OCI-M2 (cell line): ENCODE measurements at regions not wholly inside any gene's neighbourhood (a gene's known extent, or its start where the extent isn't known, plus 50 kb on each side); places are given as distances from the start of the nearest gene placed in this dataset.

Source experiments
- DNase-seq: peaks from one replicate; lab custom pipeline; 2025; ENCODE audit not compliant: unreplicated experiment; lab: John Stamatoyannopoulos, UW

DNA sequence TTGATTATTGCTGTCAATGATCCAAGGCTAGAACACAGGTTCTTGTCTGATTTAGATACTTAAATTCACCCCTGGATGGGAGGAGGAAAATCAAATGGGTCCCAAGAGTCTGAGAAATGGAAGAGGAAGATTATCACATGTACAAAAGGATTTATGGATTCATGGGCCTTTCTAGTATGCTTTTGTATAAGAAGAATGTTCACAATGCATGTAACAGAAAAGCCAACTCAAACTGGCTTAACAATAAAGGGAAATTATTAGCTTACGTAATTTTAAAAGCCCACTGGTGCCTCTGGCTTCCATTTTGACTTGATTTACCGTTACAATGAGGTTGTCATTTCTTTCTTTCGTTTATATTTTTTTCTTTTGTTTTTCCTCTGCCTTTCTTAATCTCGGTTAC is 782.5 kb upstream of the GRM7 start:
- no peak for DNase-seq

DNA sequence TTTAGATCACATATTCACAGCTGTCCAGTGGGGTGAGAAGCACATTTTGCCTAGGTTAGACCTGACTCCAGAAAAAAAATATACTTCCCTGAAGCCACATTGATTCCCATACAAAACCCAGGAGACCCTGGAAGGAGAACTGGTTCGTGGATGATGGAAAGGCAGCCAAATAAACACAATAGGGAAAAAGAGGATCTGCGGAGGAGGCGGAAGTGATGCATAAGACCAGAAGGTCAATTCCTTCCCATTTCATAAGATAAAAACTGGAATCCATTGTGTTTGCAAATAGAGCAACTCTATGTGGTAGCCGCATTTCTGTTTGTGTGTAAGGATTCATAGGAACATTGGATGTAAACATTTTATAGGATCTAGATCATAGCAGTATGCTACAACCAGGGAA is 781.9 kb upstream of the GRM7 start:
- DNase-seq, result no peak

DNA sequence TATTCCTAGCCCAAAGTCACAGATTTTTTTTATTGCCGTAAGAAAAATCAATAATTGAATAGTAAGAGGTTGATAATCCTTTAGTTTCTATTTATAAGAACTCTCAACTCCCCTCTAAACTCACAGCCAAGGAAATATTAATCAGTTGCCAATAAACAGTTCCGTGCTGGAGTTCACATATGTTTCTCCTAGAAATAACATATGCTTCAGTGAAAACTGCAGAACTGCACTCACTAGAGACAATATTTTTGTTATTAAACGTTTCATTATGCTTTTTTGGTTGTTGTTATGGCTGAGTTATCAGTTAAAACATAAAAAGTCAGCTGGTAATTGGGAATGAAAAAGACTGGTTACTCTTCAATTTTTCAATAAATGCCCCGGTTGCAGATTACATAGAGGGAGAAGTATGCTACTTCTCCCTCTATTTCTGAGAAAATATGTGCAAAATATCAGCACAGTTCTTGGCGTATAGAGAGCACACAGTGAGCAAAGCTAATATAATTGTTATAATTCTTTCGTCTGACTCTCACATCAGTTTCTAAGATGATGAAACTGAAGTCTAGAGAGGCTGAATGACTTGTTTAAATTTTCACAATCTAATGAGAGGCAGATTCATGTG is 781.2 kb upstream of the GRM7 start:
- DNase-seq, result no peak

DNA sequence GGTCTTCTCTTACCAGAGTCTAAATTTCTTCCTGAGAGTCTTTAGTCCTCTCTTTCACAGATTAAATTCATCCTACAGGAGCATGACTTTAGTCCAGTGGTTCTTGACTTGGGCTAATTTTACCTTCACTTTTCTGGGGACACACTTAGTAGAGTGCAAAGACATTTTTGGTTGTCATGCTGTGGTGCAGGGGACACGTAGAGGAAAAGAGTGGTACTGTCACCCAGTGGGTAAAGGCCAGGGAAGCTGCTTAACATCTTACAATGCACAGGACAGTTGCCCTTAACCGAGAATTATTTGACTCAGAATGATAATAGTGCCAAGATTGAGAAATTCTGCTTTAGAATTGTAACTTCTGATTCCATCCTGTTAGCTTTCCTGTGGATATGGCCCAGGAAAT is 772.5 kb upstream of the GRM7 start:
- DNase-seq, result no peak

DNA sequence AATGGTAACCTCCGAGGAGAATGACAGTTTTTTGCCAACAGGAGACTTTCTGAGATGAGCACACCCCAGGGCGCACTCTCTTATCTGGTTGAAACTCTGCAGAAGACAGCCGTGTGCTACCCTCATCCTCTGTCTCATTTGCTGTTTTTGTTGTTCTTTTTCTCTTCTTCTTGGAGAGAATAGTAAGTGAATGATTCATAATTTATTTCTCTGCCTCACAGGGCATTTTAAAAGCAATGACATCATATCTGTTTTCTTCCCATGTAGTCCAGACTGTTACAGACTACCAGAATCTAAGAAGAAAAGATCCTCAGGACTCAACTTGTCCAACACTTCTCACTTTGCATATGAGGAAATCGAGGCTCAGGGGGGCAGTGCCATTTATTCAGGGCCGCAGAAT is 771.1 kb upstream of the GRM7 start:
- no peak for DNase-seq

DNA sequence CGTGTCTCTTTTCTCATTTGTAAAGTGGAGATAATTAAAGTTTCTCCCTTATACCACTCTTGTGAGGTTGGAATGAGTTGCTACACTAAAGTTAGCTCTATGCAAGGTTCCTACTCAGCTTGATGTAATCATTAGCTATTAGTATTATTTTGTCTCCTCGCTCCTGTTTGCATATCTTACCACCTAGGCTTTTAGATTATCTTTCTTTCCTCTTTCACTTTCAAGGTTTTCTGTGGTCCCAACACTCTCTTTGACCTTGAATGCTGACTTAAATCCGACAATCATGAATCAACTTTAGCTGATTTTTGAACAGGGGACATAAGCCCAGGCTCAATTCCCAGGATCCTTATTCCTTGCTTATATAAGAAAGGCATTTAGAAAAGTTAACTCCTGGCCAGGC is 769.7 kb upstream of the GRM7 start:
- DNase-seq, result no peak

DNA sequence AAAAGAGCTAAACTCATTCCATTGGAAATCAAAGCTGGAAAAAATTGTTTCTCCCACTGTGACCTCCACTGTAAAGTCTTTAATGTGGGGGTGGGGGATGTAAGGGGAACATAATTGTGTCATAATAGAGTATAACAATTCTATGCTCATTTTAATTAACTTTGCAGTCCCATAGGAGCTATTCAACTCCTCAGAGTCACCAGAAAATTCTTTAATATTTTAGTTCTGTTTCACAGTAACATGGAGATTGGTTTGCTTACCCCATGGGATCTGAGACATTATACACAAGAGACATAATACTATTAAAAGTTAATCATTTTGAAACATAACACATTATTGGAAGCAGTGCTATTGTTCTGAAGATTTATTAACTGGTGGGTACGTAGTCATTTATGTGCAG is 765.9 kb upstream of the GRM7 start:
- no peak for DNase-seq

DNA sequence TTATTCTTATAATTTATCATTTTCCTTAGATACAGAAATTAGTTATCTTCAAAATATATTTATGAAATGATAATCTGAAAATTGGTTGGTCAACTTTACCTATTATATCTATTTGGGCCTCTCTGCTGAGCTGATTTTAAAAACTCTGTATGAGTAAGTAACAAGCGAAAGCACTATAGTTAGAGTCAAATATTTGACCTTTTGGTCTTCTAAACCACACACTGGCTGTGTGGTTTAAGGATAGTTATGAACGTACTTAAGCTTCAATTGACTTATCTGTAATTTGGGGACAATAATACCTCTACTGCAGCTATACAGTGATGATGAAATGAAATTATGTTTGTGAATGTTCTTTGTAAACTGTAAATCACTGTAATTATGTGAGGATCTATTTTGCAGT is 763.9 kb upstream of the GRM7 start:
- DNase-seq, result no peak

DNA sequence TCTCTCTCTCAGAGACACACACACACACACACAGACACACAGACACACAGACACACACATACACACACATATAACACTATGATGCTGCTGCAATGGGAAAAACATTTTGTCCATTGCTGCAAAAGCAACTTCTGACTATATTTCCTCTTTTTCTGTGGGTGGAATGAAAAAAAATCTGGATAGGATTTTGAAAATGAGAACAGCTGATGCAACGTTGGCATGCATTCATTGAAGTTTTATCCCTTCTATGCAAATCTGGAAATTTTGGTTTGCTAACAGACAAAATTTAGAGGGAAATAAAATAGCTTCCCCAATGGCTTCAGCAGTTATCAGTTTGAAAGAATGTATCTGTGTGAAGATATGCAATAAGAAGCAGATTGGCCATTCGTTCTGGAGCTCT is 763.4 kb upstream of the GRM7 start:
- no peak for DNase-seq

DNA sequence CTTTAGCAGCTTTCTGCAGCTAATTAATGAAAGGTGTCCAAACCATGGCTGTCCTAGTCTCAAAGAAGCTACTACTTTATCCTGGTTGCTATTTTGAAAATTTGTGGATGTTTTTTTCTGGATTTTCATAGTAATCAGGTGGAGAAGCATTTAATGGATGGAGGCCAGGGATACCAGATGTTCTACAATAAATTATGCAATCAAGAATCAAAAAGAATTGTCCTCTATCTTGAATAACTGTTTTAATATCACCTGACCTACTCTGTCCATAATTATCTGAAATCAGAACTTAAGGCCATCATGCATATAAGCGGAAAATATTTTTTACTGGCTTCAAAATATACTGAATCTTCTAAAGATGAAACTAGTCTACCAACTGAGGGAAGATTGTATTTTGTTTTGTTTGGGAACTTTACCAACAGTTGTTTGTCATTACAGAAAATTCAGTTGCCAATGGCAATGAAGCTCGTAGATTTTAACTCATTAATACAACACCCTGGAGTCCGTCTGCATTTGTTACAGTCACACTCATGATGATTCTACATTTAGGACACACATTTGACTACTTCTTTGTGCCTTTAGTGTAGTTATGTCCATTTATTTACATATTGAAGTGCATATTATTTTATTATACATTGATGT is 762.3 kb upstream of the GRM7 start:
- no peak for DNase-seq

DNA sequence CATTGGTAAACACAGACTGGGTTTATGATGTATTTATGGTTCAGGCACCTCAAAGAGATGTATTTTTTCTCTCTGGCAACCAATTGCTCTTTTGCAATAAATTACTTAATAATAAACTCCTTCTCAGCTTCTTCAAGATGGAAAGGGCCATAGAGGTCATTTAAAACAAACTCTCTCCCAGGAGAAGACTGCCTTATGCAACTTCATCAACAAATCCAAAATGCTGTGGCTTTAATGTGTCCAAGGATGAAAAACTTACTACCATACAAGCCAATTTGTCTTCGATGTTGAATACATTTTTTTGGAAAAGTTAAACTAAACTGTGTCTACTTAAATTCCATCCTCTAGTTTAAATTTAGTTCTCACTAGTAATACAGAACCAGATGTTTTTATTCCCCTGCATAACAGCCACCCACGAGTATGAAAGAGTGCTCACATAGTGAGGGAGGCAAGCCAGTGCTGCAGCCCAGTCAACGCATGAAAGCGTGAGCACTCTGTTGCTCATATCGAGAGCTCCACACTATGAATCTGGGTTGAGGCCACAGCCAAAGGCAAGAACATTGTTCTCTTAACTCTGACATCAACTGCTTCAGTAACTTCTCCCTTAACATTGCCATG is 761.3 kb upstream of the GRM7 start:
- no peak for DNase-seq

DNA sequence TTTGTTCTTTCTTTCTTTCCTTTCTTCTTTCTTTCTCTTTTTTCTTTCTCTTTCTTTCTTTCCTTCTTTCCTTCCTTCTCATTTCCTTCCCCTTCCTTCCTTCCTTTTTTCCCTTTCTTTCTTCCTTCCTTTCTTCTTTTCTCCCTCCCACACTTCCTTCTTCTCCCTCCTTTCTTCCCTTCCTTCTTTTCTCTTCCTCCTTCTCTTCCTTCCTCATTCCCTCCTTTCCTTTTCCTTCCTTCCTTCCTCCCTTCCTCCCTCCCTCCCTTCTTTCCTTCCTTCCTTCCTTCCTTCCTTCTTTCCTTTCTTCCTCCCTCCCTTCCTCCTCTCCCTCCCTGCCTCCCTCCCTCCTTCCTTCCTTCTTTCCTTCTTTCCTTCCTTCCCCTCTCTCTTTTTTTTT is 755.7 kb upstream of the GRM7 start:
- DNase-seq, result no peak

DNA sequence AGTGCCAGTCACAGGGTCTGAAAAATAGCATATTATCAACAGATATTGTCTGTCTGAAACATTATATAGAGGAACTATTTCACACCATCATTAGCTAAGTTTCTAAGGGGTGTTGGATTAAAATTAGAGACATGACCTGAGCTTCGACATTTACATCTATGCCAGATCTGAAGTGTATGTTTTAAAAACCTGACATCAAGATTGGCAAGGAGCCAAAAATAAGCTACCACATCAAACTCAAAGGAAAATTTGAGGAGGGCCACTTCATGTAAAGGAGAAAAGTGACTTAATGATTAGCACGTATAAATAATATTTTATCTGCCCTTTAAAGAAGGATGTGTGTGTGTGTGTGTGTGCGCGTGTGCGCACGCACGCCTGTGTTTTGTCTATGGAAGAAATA is 752.0 kb upstream of the GRM7 start:
- DNase-seq, result no peak

DNA sequence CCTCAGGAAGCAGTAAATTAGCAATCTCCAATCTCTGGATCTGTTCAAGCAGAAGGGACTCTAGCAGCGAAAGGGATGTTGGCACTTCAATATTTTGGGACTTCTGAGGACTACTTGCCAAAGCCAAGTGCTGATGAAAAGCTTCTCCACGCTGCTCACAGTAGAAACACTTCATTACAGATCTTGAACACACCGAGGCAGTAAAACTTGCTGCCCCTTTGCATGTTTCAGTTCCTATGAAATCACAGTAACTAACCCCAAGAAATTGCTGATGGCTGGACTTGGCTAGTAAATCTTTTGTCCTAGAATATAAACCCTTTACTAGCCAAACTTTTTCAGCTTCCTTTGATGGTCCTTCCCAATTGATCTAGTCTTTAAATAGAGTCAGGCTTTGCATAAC is 750.5 kb upstream of the GRM7 start:
- no peak for DNase-seq

DNA sequence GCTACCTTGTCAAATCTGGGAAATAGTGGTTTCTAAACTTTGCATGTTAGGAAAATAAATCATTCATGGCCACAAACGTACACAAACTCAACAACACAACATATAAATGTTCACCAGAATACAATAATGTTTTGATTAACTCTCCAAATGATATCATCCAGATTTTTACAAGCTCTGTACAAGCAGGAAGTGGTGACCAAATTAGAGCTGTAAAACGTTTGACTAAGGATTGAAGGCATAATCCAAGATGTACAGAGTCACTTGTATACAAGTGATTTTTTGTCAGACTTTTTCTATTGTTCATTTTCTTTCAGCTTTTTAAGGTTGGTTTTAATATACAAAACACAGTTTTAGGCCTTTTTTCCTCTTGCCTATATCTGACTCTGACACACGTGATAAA is 748.4 kb upstream of the GRM7 start:
- no peak for DNase-seq

DNA sequence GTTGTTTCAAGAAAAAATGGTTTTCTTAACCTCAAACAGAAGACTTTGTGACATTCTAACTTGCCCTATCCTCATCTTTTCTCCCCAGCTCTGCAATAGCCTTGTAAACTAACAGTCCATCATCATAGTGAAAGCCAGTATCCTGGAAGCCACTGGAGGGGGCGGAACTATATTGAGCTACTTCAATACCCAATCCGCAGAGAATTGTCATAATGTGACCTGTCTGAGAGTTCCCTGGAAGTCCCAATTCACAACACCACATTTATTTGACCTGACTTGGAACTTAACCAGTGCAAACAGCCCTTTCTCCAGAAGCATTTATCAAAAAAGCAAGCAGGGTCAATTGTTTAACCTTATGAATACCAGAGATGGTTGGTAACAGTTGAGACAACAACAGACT is 747.6 kb upstream of the GRM7 start:
- DNase-seq, result no peak

DNA sequence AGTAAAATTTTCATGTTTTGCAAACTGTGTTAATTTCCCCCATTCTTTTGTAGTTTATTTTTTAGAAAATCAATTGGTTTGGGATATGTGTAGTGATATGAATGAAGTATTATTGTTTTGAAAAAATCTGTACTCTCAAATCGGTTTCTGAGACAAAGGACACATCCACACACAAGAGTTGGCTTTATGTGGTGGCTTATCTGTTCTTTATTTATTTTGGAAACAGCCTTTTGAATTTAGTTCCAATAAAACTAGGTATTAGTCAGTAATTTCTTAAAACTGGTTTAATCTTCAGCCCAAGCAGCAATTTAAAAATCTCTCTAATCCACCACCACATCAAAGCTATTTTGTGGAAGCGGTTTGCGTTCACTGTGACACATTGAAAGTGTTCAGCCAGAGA is 741.5 kb upstream of the GRM7 start:
- no peak for DNase-seq

DNA sequence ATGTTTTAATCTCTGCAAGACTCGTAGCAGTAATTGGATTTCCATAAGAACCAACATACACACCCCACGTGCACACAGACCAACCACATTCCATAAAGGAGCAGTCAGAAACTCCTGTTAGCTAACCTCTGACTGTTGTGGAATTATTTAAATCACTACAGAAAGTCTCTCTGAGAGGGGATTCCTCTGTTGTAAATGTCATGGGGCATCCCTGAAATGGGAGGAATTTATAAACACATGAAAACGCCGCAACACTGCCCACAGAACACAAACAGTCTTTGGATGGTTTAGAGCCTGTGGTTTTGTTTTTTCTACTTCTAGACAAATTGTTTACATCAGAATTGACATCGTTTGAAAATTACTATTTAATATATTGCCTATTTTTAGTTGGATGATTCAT is 740.1 kb upstream of the GRM7 start:
- DNase-seq, result no peak

DNA sequence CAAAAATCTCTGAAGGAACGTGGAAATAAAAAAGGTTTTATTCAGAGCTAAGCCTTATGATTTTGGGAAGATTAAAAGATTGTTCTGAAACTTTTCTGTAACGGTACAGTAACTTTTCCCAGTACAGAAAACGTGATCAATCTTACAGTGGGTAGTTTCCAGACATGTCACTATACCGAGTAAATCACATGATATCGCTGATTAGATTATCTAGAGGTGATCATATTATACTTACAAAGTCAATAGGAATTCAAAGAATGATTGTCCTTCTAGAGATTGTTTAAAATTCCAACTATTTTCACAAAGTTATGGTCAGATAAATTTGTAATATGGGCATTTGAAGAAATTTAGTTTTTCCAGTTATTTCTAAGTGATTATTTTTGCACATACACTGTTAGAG is 736.0 kb upstream of the GRM7 start:
- DNase-seq, result no peak

DNA sequence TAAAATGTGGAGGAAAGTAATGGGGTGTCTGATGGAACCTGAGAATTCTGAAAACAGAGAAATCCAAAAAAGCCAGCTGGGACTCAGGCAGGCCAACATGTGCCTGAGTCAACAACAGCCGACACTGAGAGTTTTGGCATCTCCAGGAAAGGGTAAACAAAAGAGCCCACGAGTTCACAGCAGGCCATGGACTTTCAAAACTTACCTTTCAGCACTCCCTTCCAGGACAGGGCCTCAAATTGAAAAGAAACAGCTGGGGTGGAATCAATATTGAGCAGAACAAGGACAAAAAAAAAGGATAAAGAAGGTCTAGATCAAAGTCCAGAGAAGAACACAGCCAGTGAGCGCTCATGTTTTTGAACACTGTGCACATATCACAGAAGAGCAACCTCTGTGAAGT is 735.4 kb upstream of the GRM7 start:
- no peak for DNase-seq

DNA sequence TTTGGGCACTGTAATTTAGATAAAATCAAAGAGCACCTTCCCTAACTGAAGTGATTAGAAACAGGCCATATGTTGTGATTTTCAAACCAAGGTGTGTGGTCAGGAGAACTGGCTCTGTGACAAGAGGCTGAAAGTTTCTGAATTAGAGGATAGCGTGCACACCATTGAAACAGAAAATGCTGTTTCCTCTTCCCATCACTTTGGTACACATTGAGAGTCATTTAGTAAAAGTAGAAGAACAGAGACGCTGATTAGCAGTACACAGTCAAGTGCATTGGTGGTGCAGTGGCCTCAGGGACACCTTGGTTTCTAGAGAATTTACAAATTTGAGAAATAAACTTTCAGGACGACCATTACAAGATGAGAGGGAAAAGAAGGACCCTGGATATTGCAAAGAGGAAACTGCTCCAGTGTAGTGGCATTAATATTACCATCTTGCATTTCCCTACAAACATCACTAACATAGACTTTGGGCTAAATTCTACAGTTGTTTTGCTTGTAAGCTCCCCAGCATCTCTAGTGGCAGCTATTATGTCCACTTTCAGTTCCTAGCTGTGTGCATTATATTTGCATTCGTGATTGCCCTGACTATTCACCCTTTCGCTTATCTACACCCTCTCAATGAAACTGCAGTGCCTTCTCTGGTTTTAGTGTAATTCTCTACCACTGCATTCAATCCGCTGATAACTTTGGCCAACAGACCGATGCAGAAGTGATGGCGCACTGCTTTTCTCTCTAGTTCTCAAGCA is 728.1 kb upstream of the GRM7 start:
- DNase-seq, result no peak

DNA sequence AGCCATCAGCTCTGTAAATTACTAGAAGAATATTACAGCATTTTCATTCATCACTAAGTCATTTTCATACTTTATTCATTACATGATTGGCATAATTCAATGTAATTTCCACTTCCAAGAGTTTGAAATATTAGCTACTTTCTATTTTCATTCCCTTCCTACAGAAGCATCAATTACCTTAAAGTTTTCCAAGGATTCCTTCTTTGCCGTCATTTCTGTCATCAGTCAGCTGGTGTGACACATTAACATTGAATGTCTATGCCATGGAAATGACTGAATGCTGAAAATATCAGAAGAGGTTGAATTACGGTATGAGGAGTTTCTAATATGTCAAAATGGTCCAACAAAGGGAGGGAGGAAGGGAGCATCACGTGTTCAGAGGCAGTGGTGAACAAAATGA is 718.2 kb upstream of the GRM7 start:
- no peak for DNase-seq
